ENCODE measurements at regions not wholly inside any gene's neighbourhood (a gene's known extent, or its start where the extent isn't known, plus 50 kb on each side); places are given as distances from the start of the nearest gene placed in this dataset.

DNA sequence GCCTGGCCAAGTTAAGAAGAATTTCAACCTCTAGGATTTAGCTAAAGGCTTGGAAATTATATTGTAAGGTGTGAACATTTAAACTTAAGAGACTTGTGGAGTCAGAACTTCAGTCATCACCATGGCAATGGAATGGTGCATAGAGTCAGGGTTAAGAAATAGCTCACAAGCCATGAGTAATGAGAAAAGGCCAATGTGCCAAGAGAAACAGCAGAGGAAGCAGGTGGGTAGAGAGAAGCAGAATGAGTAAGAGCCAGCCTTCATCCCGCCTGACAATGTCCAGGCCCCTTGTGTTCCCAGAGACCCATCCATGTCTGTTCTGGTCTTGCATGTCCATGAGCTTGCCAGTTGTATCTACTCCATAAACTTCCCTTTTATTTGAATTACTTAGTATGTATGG, 62.6 kb upstream of the TBX20 start:
- Mint-ChIP-seq H3K4me1 (no peaks in the 10 kb centered on the region), H3K9me3 (no peaks in the 10 kb centered on the region), H3K4me3 (no peak overlapping the region), H3K27ac (ENCODE audit: low read depth) (no peak overlapping the region), H3K27me3 (peaks cover 23% of the 10 kb centered on the region), H3K36me3 (ENCODE audit: insufficient read depth) (no peaks in the 10 kb centered on the region)
- ATAC-seq (replicated peaks; ENCODE audit: extremely low read depth, poor library complexity, severe bottlenecking) (no peak), DNase-seq (ENCODE audit: low spot score in 2 of 2) (no peak)

- Mint-ChIP-seq H3K4me3 (no peak overlapping the region), H3K4me1 (no peaks in the 10 kb centered on the region), H3K36me3 (ENCODE audit: insufficient read depth) (no peaks in the 10 kb centered on the region), H3K27me3 (peaks cover 13% of the 10 kb centered on the region), H3K9me3 (no peaks in the 10 kb centered on the region), H3K27ac (ENCODE audit: low read depth) (no peak overlapping the region)
- no peak for DNase-seq (ENCODE audit: low spot score in 2 of 2)
- ATAC-seq (replicated peaks; ENCODE audit: extremely low read depth, poor library complexity, severe bottlenecking), result no peak
Measured at GRCh38 chr7:35315517-35315916, 61.6 kb upstream of the TBX20 start.

- no peaks in the 10 kb centered on the region for H3K4me1 Mint-ChIP-seq
- ATAC-seq (replicated peaks; ENCODE audit: extremely low read depth, poor library complexity, severe bottlenecking) (no peak), DNase-seq (ENCODE audit: low spot score in 2 of 2) (no peak)
- H3K27me3 Mint-ChIP-seq, result peaks cover 9% of the 10 kb centered on the region
- H3K36me3 Mint-ChIP-seq (ENCODE audit: insufficient read depth), result no peaks in the 10 kb centered on the region
- H3K9me3 Mint-ChIP-seq, result no peaks in the 10 kb centered on the region
- H3K4me3 Mint-ChIP-seq, result no peak overlapping the region
- no peak overlapping the region for H3K27ac Mint-ChIP-seq (ENCODE audit: low read depth)
Measured at GRCh38 chr7:35314354-35314753, 60.5 kb upstream of the TBX20 start.

- no peaks in the 10 kb centered on the region for H3K9me3 Mint-ChIP-seq
- ATAC-seq (replicated peaks; ENCODE audit: extremely low read depth, poor library complexity, severe bottlenecking) (no peak), DNase-seq (ENCODE audit: low spot score in 2 of 2) (no peak)
- peaks cover 9% of the 10 kb centered on the region for H3K27me3 Mint-ChIP-seq
- no peak overlapping the region for H3K4me3 Mint-ChIP-seq
- no peaks in the 10 kb centered on the region for H3K4me1 Mint-ChIP-seq
- no peaks in the 10 kb centered on the region for H3K36me3 Mint-ChIP-seq (ENCODE audit: insufficient read depth)
- no peak overlapping the region for H3K27ac Mint-ChIP-seq (ENCODE audit: low read depth)
Measured at GRCh38 chr7:35313575-35313974, 59.7 kb upstream of the TBX20 start.

Data from central memory CD8-positive, alpha-beta T cell (primary cell).